Eye (tissue), 1 donor: ENCODE measurements at regions not wholly inside any gene's neighbourhood (a gene's known extent, or its start where the extent isn't known, plus 50 kb on each side); places are given as distances from the start of the nearest gene placed in this dataset.
"Not testable (repeated sequence)": the region's sequence is repeated elsewhere in the genome, so short reads cannot be mapped to it uniquely, and the experiment has no call there.

Experiments
- DNase-seq: peaks from one replicate; pipeline ENCODE4 v3.0.0-alpha.2; 2015

DNA sequence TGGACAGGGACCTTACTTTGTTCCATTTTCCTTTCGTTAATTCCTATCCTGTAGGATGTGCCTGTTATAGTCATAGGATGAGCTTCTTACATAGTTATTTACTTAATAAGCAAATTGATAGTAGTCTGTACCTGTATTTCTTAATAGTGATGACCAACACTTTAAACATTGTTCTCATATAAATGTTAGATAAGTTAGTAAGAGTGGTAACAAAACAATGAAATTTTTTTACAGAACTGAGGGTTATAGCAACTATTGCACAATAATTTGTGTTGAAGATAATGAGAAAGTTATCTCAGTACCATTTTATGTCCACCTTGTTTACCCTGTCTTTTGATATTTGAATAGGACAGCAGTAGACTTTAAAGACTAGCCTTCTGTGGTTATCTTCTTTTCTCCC lies 162.9 kb upstream of the ELL2 start:
- no peak for DNase-seq

DNA sequence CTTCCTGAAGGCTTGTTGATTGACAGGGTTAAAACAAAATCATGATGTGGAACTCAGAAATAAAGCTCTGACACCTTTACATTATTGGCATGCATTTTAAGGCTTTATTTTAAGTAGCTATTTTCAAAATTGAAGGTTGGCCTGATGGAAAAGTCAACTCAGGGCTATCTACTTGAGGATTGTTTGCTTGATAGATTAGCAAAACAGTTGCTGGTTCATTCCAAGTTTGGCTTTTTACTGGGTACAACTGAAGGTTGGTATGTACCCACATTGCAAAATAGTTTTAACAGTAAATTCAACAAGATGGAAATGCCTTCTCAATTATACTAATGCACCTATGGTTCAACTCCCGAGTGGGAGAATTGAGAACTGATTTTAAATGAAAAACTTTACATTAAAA lies 161.8 kb upstream of the ELL2 start:
- no peak for DNase-seq

DNA sequence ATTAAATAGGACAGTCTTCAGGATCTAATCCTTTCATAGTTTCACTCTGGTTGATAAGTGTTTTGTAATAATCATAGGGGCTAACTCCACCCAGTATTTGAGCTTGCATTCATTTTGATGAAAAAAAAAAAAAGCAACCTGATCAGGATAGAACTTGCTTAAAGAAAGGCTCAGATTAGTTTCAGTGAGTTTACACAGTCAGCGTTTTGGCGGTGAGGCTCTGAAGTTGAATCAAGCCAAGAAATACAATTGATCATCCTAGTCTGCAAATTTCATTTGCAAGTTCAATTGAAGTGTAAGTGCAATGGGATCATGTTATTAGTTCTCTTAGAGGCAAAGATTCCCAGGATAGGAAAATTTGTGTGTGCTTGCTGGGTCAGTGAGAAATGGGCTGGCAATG lies 159.7 kb upstream of the ELL2 start:
- peak; percentile 9 for DNase-seq

DNA sequence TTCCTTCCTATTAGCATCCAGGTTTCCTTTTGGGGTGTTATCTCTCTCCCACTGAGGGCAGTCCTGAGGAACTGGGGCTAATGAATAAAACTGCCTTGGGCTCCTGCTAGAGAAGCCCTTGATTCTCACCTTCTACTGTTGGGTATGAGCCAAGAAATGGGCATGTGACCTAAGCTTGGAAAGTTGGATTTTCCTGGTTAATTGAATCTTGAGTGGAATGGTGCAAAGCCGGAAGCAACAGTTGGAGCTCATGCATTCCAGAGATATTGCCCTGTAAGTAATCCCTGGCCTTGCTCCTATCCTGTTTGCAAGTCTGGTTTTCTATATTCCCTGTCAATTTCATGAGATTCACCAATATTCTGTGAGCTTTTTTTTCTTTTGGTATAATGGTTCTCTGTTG lies 158.5 kb upstream of the ELL2 start:
- DNase-seq = no peak

DNA sequence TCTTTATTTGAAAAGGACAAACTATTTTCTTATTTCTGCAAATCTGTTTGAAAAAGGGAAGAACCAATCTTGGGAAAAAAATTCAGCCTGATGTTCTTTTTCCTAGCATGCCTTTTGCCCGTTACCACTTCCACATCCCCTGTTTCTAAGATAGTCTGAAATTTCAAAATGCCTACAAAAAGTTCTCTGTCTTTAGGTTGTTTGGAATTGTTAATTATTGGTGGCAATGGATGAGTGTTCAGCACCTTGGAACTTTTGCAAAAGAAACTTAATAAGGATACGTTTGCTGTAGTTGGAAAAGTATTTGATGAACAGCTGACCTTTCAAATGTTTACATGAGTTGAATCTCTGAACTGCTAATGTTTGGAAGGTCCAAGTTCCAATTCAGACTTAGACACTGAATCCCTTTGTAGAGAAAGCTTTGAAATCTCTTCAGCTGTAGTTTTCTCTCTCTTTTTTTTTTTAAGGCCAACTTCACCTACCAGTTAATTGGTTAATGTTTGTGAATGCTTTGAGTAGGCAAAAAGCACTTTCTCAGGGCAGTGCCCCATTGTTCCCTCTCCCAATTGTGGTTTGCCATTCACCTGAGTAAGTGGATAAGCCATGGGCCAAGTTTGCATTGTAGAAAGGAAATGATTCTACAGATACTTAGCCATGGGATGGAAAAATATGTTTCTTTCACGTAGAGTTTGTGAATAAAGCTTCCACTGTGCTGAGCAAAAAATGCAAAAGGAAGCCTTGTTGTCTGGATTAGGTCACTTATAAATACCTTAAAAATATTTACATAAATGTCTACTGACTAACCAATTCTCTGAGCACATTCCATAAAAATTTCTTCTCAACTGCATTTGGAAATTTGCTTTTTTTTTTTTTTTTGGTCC lies 156.4 kb upstream of the ELL2 start:
- DNase-seq = no peak

DNA sequence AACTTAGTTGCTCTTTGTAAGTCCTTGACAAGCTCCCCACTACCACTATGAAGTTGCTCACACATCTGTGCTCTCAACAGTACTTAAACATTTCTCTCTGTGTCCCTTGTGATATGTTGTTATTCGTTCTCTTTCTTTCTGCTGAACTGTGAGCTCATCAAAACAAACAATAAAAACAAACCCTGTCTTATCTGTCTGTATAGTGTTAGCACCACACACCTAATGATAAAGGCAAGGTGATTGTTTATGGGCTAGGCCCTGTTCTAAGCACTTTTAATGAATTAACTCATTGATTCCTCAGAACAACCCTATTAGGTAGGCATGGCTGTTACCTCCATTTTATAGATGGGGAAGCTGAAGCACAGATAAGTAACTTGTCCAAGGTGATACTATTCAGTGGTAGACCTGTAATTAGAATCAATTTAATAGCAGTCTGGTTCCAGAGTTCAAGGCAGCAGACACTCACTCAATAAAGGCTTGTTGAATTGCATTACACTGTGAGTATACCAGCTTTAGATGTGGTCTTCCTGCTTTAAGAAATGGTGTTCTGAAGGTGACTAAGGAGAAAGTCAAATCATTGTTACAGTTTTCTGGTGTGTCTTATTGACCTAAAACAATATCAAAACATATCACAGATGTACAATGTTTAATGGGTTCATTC lies 153.6 kb upstream of the ELL2 start:
- DNase-seq = no peak

DNA sequence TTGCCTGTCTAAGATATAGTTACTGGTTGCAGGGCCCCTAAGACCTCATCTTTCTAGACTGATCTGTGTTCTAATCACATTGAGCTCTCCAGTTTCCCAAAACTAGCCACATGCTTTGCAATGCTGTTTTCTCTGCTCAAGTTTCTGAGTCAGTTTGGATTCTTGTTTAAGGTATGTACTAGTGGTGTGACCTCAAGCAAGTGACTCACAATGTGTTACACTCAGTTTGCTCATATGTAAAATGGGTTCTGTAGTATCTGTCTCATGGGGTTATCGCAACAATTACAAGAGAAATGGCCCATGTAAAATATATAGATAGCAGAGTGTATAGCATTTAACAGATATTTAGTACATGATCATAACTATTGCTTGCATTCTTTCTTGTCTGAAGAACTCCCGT lies 153.1 kb upstream of the ELL2 start:
- DNase-seq = no peak

DNA sequence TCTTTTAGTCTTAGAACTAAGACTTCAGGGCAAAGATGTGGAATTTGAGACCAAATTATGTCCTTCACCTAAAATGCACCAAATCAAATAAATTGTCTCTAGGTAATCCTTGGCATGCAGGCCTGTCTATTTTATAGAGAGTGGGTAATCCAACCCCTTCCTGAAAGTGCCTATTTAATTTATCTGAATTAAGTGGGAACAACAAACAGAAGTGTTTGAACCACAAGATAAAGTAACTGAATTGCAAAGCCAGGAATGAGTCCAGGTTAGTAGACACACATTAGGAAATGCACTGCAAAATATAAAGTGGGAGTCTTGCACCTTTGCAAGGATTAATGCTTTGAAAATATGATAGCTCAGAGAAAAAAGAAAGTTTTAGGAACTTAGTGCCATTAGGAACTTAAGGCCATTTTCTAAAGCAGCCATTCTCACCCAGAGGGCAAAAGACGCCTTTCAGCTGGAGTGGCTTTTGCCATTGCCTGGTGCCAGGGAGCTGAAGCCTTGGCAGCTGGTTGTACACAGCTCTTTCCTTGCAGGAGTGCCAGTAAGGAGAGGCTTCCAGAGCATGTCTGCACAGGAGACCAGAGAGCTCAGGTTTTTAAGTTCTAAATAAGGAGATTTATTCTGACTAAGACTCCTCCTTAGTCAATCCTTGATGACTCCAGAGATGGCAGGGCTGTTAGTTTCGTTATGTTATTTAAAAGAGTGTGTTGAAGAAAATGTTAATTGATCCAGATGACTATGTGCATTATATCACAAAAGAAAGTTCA lies 151.7 kb upstream of the ELL2 start:
- no peak for DNase-seq

DNA sequence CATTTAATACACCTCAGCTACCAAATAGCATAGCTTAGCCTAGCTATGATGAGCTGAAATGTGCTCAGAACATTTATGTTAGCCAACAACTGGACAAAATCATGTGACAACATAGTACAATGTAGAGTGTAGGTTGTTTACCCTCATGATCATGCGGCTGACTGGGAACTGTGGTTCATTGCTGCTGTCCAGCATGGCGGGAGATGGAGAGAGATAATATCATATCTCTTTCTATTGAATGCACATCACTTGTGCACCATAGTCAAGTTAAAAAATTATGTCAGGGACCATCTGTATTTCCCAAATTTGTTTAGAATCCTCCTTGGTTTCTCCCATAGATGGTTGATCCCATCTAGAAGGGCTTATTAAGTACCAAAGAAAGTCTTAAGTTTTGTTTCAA lies 151.1 kb upstream of the ELL2 start:
- DNase-seq = no peak

DNA sequence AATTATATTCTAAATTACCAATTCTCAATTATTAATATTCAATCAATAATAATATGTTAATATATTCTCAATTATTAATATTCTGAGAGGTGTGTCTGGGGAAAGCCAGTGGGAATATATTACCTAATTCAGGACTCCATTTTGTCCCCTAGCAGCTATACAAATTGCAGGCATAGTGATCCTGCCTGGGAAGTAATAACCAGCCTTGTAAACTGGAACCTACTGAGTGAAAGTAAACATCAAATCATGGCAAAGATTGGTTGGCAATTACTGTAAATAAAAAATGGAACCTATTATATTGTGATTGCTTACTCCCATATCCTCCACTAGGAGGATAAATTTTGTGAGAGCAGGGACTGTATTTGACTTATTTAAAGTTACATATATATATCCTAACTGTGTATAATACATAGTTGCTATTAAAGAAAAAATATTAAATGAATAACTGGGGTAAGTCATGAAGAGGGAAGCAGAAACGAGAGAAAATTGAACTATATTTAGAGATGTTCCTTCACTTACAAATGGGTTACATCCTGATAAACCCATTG lies 150.5 kb upstream of the ELL2 start:
- DNase-seq = no peak

DNA sequence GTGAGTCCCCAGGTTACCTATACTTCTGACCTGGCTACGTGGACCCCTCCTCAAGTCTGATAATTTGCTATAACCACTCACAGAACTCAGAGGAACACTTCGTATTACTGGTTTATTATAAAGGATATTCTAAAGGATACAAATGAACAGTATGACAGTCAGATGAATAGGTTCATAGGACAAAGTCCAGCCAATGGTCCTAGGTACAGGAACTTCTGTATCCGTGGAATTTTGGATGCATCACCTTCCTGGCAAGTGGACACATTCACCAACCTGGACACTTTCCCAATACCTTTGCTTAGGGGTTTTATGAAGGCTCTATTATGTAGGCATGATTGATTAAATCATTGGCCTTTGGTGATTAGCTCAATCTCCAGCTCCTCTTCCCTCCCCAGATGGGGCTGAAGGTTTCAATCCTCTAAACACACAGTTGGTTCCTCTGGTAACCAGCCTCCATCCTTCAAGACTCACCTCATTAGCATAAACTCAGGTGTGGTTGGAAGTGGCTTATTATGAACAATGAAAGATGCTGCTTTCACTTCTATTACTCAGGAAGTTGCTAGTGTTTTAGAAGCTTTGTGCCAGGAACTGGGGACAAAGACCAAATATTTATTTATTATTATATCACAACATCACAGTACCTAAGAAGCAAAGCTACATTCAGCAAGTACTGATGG lies 149.6 kb upstream of the ELL2 start:
- DNase-seq = no peak

DNA sequence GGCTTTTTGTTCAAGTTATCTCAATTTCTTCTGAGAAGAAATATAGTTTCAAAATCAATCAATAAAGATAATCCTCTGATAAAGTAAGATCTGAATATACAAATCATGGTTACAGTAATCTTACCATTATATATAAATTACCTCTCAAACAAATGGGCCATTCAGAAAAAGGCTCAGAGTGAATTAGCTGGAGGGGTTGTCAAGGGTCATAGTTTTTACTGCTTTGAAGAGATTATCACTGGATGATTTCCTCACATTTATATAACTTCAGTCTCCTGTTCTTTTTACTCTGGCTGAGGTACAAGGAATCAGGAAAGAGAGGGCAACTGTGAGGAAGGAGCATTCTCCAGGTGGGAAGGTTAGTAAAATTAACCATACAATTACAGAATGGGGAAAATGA lies 148.6 kb upstream of the ELL2 start:
- DNase-seq = no peak

DNA sequence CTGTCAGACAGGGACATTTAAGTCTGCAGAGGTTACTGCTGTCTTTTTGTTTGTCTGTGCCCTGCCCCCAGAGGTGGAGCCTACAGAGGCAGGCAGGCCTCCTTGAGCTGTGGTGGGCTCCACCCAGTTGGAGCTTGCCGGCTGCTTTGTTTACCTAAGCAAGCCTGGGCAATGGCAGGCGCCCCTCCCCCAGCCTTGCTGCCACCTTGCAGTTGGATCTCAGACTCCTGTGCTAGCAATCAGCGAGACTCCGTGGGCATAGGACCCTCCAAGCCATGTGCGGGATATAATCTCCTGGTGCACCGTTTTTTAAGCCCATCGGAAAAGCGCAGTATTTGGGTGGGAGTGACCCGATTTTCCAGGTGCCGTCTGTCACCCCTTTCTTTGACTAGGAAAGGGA lies 147.0 kb upstream of the ELL2 start:
- DNase-seq = not testable (repeated sequence)

DNA sequence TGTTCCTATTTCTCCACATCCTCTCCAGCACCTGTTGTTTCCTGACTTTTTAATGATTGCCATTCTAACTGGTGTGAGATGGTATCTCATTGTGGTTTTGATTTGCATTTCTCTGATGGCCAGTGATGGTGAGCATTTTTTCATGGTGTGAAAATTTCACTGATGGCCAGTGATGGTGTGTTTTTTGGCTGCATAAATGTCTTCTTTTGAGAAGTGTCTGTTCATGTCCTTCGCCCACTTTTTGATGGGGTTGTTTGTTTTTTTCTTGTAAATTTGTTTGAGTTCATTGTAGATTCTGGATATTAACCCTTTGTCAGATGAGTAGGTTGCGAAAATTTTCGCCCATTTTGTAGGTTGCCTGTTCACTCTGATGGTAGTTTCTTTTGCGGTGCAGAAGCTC lies 142.2 kb upstream of the ELL2 start:
- not testable (repeated sequence) for DNase-seq

DNA sequence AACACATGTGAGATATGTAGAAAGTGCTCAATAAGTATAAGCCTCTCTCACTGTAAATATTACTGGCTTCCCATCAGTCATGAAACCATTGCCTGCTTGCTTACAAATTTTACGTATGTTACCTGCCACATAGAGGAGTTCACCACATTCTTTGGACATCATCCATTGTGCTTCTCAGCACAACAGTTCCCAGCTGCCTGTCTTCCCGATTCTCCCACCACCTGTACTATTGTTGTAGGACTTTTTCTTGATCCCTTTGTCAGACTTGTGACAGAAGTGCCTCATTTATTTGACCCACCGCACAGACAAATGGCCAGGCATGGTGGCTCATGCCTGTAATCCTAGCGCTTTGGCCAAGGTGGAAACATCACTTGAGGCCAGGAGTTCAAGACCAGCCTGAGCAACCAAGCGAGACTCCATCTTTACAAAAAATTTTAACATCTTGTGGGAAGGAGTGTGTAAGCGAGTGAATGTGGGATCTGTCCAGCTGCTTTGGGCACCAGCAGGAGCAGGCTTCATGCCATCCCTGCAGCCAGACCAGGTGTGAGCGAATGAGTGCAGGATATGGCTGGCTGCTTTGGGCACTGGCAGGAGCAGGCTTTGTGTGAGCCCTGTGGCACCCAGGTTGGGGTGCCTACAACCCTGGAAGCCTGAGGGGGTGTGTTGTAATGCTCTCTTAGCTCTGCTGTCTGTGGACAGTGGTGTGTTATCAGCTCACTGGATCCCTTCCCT lies 139.9 kb upstream of the ELL2 start:
- DNase-seq = no peak

DNA sequence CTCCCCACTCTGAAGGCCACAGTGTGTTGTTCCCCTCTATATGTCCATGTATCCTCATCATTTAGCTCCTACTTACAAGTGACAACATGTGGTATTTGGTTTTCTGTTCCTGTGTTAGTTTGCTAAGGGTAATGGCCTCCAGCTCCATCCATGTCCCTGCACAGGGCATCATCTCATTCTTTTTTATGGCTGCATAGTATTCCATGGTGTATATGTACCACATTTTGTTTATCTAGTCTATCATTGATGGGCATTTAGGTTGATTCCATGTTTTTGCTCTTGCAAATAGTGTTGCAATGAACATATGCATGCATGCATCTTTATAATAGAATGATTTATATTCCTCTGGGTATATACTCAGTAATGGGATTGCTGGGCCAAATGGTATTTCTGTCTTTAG lies 135.8 kb upstream of the ELL2 start:
- DNase-seq = not testable (repeated sequence)

DNA sequence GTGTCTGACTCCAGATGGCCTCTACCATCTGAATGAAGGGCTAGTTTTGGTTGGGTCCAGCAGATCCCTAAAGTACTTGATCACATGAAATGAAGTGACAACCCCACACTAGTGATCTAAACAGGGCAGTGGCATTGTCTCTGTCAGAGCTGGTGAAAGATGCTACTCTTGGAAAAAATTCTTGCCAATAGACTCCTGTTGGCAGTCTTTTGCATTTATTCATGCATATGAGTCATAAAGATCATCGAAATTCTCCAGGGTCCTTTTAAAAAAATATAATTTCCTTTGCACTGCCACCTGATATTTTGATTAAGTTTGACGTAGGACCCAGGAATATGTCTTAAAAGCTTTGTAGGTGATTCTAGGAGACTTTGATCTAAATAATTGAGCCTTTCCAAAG lies 135.1 kb upstream of the ELL2 start:
- DNase-seq = no peak

DNA sequence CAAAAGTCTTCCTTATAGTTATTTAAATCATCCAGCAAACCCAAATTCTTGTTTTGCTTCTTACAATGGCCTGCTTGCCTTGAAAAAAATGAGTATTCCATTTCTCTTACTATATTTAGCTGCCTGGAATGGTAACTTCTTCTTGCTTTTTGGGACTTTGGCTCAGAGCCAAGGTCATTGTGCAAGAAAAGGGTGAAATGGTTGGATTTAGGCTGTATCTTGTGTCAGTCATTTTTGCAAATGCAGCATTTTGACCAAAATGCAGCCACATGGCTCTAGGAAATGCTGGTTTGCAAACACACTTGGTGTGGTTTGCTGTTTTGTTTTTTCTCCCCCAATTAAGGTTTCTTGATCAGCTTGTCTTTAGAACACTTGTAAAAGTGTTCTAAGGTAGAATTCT lies 133.3 kb upstream of the ELL2 start:
- no peak for DNase-seq

DNA sequence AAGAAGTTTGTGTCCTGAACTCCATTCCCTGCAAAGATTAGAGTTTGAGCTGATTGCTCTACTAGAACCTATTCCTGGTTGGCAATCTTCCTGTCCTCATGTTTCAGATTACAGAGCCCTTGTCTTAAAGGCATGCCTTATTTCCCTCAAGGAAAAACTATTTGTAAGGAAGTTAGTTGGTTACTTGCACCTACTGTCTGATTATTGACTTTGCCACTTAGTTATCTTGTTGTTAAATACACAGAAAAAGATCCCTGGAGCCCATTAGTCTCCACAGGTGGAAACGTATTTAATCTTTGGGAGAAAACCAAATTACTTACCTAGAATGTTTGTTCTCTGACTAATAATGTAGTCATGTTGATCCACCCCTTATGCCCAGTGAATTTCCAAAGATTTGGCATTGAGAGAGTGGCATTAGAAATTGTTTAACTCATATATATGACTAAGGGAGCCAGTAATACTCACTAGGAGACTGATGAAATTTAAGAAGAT lies 132.3 kb upstream of the ELL2 start:
- DNase-seq = no peak

DNA sequence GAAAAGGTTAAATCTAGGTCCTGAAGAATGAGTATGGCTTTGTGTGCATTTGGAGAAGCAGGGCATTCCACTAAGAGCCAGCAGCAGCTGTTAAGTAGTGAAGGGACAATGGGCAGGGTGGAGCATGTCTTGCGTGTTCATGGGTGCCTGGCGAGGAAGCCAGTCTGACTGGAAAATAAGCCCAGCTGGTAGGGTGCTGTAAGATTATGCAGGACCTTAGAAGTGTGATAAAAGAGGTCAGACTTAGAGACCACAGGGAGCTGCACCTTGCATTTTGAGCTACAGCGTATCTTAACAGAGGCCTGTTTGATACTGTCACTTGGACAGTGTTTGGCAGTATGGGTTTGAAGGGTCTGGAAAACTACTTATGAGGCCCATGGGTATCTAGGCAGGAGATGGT lies 131.7 kb upstream of the ELL2 start:
- DNase-seq = no peak

DNA sequence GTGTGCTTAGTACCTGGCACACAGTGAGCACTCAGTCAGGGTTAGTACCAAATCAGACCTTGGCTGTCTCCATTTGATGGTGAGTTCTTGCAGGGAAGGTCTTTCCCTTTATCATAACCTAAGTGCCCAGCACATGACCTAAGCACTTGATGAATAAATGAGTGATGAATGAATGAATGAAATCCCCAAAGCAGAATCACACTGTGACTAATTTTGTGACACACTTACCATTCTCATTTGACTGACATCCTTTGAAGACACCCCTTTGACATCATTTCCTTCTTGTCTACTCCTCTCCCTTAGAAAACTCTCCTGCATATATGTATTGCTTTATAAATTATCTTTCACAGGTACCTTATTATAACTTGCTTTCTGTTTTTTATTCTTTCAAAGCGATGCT lies 130.2 kb upstream of the ELL2 start:
- DNase-seq = no peak

DNA sequence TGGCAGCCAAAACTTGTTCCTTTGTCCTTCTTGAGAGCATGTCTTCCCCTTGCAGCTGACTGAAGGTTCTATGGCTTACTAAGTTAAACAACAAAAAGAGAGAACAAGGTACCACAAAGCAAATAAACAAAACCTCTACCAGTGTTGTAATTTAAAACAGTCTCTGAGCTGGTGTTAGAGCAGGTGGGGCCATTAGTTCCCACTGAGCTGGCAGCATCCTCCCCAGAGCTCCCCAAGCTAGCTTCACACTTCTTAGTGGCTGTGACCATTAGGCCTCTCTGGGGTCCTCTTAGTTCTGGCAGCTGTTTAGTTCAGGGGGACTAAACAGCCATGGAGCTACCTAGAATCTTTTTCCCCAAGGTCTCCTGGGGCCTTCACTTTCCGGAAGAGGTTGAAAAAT lies 128.6 kb upstream of the ELL2 start:
- DNase-seq = peak; percentile 43
